GM23338 (cell line): ENCODE measurements at regions not wholly inside any gene's neighbourhood (a gene's known extent, or its start where the extent isn't known, plus 50 kb on each side); places are given as distances from the start of the nearest gene placed in this dataset.

ENCODE experiments used
- ATAC-seq: fragments of 200-7000 bp; cut with Tn5 transposase; 3 replicates; pipeline ENCODE4 v1.9.1; 2020
- DNase-seq: peaks from one replicate; pipeline ENCODE4 v3.0.0-alpha.2; 2015; ENCODE audit warnings: low spot score
- H2AFZ ChIP-seq: fragments of 200-600 bp; sonication (generic); 2 replicates; pipeline ENCODE4 v1.8.0; 2016; ENCODE audit warnings: antibody characterized with exemption, mild to moderate bottlenecking, moderate library complexity
- H3F3A ChIP-seq: fragments of 200-600 bp; sonication (generic); replicated peaks from 2 replicates; pipeline ENCODE4 v1.8.0; 2017; ENCODE audit warnings: antibody characterized with exemption, mixed run types, low read depth
- H3K27ac ChIP-seq: fragments of 200-600 bp; sonication (generic); 2 replicates; pipeline ENCODE4 v1.6.1; 2016; ENCODE audit warnings: low read depth
- H3K27me3 ChIP-seq: fragments of 200-600 bp; sonication (generic); 2 replicates; pipeline ENCODE4 v1.8.0; 2016; ENCODE audit warnings: mild to moderate bottlenecking, mixed run types, moderate library complexity; ENCODE audit not compliant: insufficient read depth
- H3K36me3 ChIP-seq: fragments of 200-600 bp; sonication (generic); 2 replicates; pipeline ENCODE4 v1.8.0; 2016; ENCODE audit warnings: mild to moderate bottlenecking; ENCODE audit not compliant: insufficient read depth
- H3K4me1 ChIP-seq: fragments of 200-600 bp; sonication (generic); 2 replicates; pipeline ENCODE4 v1.8.0; 2016; ENCODE audit warnings: mild to moderate bottlenecking, moderate library complexity; ENCODE audit not compliant: insufficient read depth
- H3K4me2 ChIP-seq: fragments of 200-600 bp; sonication (generic); 2 replicates; pipeline ENCODE4 v1.7.1; 2017; ENCODE audit warnings: mixed run types
- H3K4me3 ChIP-seq: fragments of 200-600 bp; sonication (generic); 2 replicates; pipeline ENCODE4 v1.6.1; 2016; ENCODE audit warnings: mixed run types
- H3K79me2 ChIP-seq: fragments of 200-600 bp; sonication (generic); replicated peaks from 2 replicates; pipeline ENCODE4 v1.8.0; 2017; ENCODE audit warnings: mild to moderate bottlenecking; ENCODE audit not compliant: insufficient read depth
- H3K9me2 ChIP-seq: fragments of 200-600 bp; sonication (generic); 2 replicates; pipeline ENCODE4 v1.8.0; 2017; ENCODE audit not compliant: insufficient read depth
- H4K20me1 ChIP-seq: fragments of 200-600 bp; sonication (generic); replicated peaks from 2 replicates; pipeline ENCODE4 v1.8.0; 2017; ENCODE audit warnings: mild to moderate bottlenecking; ENCODE audit not compliant: insufficient read depth
- H3K27ac Mint-ChIP-seq: 2 replicates; pipeline ENCODE4 v1.8.0; 2020; ENCODE audit warnings: inconsistent platforms, mild to moderate bottlenecking, moderate library complexity, mixed read lengths
- H3K27me3 Mint-ChIP-seq: 3 replicates; pipeline ENCODE4 v1.8.0; 2022; ENCODE audit warnings: low read depth, mild to moderate bottlenecking, moderate library complexity, mixed read lengths, inconsistent platforms; ENCODE audit not compliant: insufficient read depth, poor library complexity
- H3K36me3 Mint-ChIP-seq: 3 replicates; pipeline ENCODE4 v1.8.0; 2021; ENCODE audit warnings: low read depth, mild to moderate bottlenecking, inconsistent platforms, moderate library complexity, mixed read lengths
- H3K4me1 Mint-ChIP-seq: 3 replicates; pipeline ENCODE4 v1.8.0; 2020; ENCODE audit warnings: mild to moderate bottlenecking, inconsistent platforms, mixed read lengths
- H3K4me3 Mint-ChIP-seq: 3 replicates; pipeline ENCODE4 v1.8.0; 2021; ENCODE audit warnings: moderate library complexity, mild to moderate bottlenecking, inconsistent platforms, mixed read lengths
- H3K9me3 Mint-ChIP-seq: 3 replicates; pipeline ENCODE4 v1.8.0; 2020; ENCODE audit warnings: moderate library complexity, mild to moderate bottlenecking, inconsistent platforms, mixed read lengths
- CREB1 ChIP-seq: fragments of 250-450 bp; sonication (Bioruptor Pico); IDR thresholded peaks from 2 replicates; pipeline ENCODE4 v1.5.0; 2020; ENCODE audit warnings: low read depth, mild to moderate bottlenecking, moderate library complexity
- CTCF ChIP-seq, 2 experiments: fragments of 200-600 bp in 1 of 2; sonication (generic) in 1 of 2; conservative IDR thresholded peaks; 2 replicates each; pipeline versions ENCODE4 v1.5.1 to v1.6.1; 2016 to 2017; ENCODE audit warnings: antibody characterized with exemption in 2 of 2, low read depth in 2 of 2, mild to moderate bottlenecking in 2 of 2, moderate library complexity in 1 of 2
- ETS1 ChIP-seq: IDR thresholded peaks from 2 replicates; pipeline ENCODE4 v1.6.1; 2016; ENCODE audit warnings: antibody characterized with exemption
- EZH2 ChIP-seq: fragments of 200-600 bp; sonication (generic); IDR thresholded peaks from one replicate; pipeline ENCODE4 v1.8.0; 2017; ENCODE audit warnings: antibody characterized with exemption, mild to moderate bottlenecking, low read depth; ENCODE audit not compliant: unreplicated experiment
- EZH2phosphoT487 ChIP-seq: fragments of 200-600 bp; sonication (generic); IDR thresholded peaks from one replicate; pipeline ENCODE4 v1.8.1; 2018; ENCODE audit warnings: antibody characterized with exemption; ENCODE audit not compliant: unreplicated experiment
- POLR2AphosphoS5 ChIP-seq: IDR thresholded peaks from 2 replicates; pipeline ENCODE4 v1.6.1; 2016; ENCODE audit warnings: antibody characterized with exemption, low read depth
- STAT1 ChIP-seq: IDR thresholded peaks from one replicate; pipeline ENCODE4 v1.6.1; 2016; ENCODE audit warnings: antibody characterized with exemption; ENCODE audit not compliant: unreplicated experiment
- ZNF114 ChIP-seq: fragments of 250-450 bp; sonication (Bioruptor Pico); IDR thresholded peaks from 2 replicates; pipeline ENCODE4 v1.5.0; 2020; ENCODE audit warnings: mild to moderate bottlenecking, moderate library complexity
- ZNF331 ChIP-seq: fragments of 250-450 bp; sonication (Bioruptor Pico); IDR thresholded peaks from 2 replicates; pipeline ENCODE4 v1.5.0; 2020; ENCODE audit warnings: low read depth, mild to moderate bottlenecking, moderate library complexity
- ZNF462 ChIP-seq: fragments of 250-450 bp; sonication (Bioruptor Pico); IDR thresholded peaks from 2 replicates; pipeline ENCODE4 v1.5.0; 2020; ENCODE audit warnings: mild to moderate bottlenecking, moderate library complexity

GRCh38 chr6:79385333-79385732 is 150.9 kb upstream of the HMGN3 start:
- no peaks in the 10 kb centered on the region for H3K4me1 ChIP-seq
- no peak overlapping the region for H3K4me3 Mint-ChIP-seq
- no peak overlapping the region for H2AFZ ChIP-seq
- H3K36me3 Mint-ChIP-seq = no peaks in the 10 kb centered on the region
- no peak overlapping the region for H3K4me3 ChIP-seq
- H3K27ac ChIP-seq = no peak overlapping the region
- peaks cover 13% of the 10 kb centered on the region for H3K9me2 ChIP-seq
- no peaks in the 10 kb centered on the region for H3F3A ChIP-seq
- no peaks in the 10 kb centered on the region for H3K27me3 Mint-ChIP-seq
- DNase-seq (no peak), ATAC-seq (no peak)
- H3K79me2 ChIP-seq = no peaks in the 10 kb centered on the region
- no peak overlapping the region for H3K4me2 ChIP-seq
- H3K27ac Mint-ChIP-seq = no peak overlapping the region
- 0 out of 3 replicates have a peak, but pooled peaks cover 3% of the 10 kb centered on the region for H3K9me3 Mint-ChIP-seq
- no peaks in the 10 kb centered on the region for H3K36me3 ChIP-seq
- TF ChIP-seq STAT1 = no peak
- TF ChIP-seq EZH2phosphoT487 = no peak
- no peak for TF ChIP-seq ETS1
- no peak for TF ChIP-seq EZH2
- H3K27me3 ChIP-seq = no peaks in the 10 kb centered on the region
- no peaks in the 10 kb centered on the region for H4K20me1 ChIP-seq
- H3K4me1 Mint-ChIP-seq = peaks cover 13% of the 10 kb centered on the region; the same call in 2 of the 3 replicates

GRCh38 chr6:79384845-79385244 is 150.4 kb upstream of the HMGN3 start:
- no peak for ATAC-seq
- 0 out of 3 replicates have a peak, but pooled peaks cover 3% of the 10 kb centered on the region for H3K9me3 Mint-ChIP-seq
- H3F3A ChIP-seq = no peaks in the 10 kb centered on the region
- H3K4me2 ChIP-seq = no peak overlapping the region
- peaks cover 13% of the 10 kb centered on the region for H3K9me2 ChIP-seq
- no peak for DNase-seq
- H3K27me3 Mint-ChIP-seq = no peaks in the 10 kb centered on the region
- H4K20me1 ChIP-seq = no peaks in the 10 kb centered on the region
- no peak overlapping the region for H3K4me3 Mint-ChIP-seq
- H3K27ac Mint-ChIP-seq = no peak overlapping the region
- H3K36me3 ChIP-seq = no peaks in the 10 kb centered on the region
- no peaks in the 10 kb centered on the region for H3K27me3 ChIP-seq
- H3K36me3 Mint-ChIP-seq = no peaks in the 10 kb centered on the region
- H3K27ac ChIP-seq = no peak overlapping the region
- H3K4me1 ChIP-seq = no peaks in the 10 kb centered on the region
- no peak overlapping the region for H2AFZ ChIP-seq
- peaks cover 13% of the 10 kb centered on the region; the same call in 2 of the 3 replicates for H3K4me1 Mint-ChIP-seq
- H3K4me3 ChIP-seq = no peak overlapping the region
- TF ChIP-seq ETS1 (no peak), CREB1 (CRISPR knock-in tag) (no peak), EZH2 (no peak), ZNF462 (CRISPR knock-in tag) (no peak), ZNF331 (no peak), ZNF114 (CRISPR knock-in tag) (no peak), CTCF (conservative IDR thresholded peaks at IDR 0.05; ENCODE audit: low read depth in 2 of 2) (no peak), STAT1 (no peak), POLR2AphosphoS5 (no peak), EZH2phosphoT487 (no peak)
- H3K79me2 ChIP-seq = no peaks in the 10 kb centered on the region
